Kidney (tissue), 13 donors: ENCODE measurements at regions not wholly inside any gene's neighbourhood (a gene's known extent, or its start where the extent isn't known, plus 50 kb on each side); places are given as distances from the start of the nearest gene placed in this dataset.

ENCODE experiments used
- DNase-seq, 5 donors: peaks; one replicate each; pipeline ENCODE4 v3.0.0-alpha.2; 2013 to 2020
- FAIRE-seq: peaks from 2 replicates; lab custom pipeline; 2012; peaks lifted over from hg19 to GRCh38; lab: Jason Lieb, UNC
- H3K27ac ChIP-seq, 2 donors: one replicate each; pipeline ENCODE4 v1.7.0; 2013; ENCODE audit warnings: low read depth in 2 of 2, low read length in 2 of 2, inconsistent platforms in 1 of 2
- H3K27me3 ChIP-seq: one replicate; pipeline ENCODE4 v1.7.1; 2013; ENCODE audit warnings: low read length, inconsistent platforms; ENCODE audit not compliant: control insufficient read depth, insufficient read depth
- H3K36me3 ChIP-seq, 3 donors: one replicate each; pipeline versions ENCODE4 v1.7.0 to v1.7.1; 2013; ENCODE audit warnings: low read length in 3 of 3, control low read depth in 1 of 3, inconsistent platforms in 1 of 3; ENCODE audit not compliant: insufficient read depth in 3 of 3, control insufficient read depth in 2 of 3
- H3K4me1 ChIP-seq, 3 donors: one replicate each; pipeline versions ENCODE4 v1.7.0 to v1.7.1; 2013; ENCODE audit warnings: low read length in 3 of 3, inconsistent platforms in 1 of 3, low read depth in 1 of 3; ENCODE audit not compliant: control insufficient read depth in 2 of 3, insufficient read depth in 2 of 3
- H3K4me3 ChIP-seq, 3 donors: one replicate each; pipeline versions ENCODE4 v1.7.0 to v1.8.1; 2013; ENCODE audit warnings: low read length in 3 of 3, control low read depth in 1 of 3, inconsistent platforms in 1 of 3
- H3K9ac ChIP-seq, 3 donors: one replicate each; pipeline versions ENCODE4 v1.7.0 to v1.7.1; 2013; ENCODE audit warnings: low read length in 3 of 3, control low read depth in 1 of 3, inconsistent platforms in 1 of 3
- H3K9me3 ChIP-seq, 3 donors: one replicate each; pipeline versions ENCODE4 v1.7.0 to v1.7.1; 2013; ENCODE audit warnings: low read length in 3 of 3, control low read depth in 1 of 3, inconsistent platforms in 1 of 3; ENCODE audit not compliant: control insufficient read depth in 2 of 3, insufficient read depth in 1 of 3
- CTCF ChIP-seq: IDR thresholded peaks from 3 replicates; pipeline ENCODE4 v1.5.1; 2012; ENCODE audit warnings: mild to moderate bottlenecking, moderate library complexity, borderline replicate concordance; ENCODE audit not compliant: insufficient read depth; ENCODE audit errors: extremely low read depth
- intact Hi-C: fragments of 100-400 bp; cut with DNase I; formaldehyde crosslinking; loops from one replicate; pipeline ENCODE4 v1.11.1; 2022
- donor health status: control.
- donor health status: control.
- donor health status: control.
- donor health status: control.
- donor health status: control.
- donor health status: DM: yes; HTN: yes; CAD: no.
- donor health status: Normal renal cell carcinoma (clear cell type).

DNA sequence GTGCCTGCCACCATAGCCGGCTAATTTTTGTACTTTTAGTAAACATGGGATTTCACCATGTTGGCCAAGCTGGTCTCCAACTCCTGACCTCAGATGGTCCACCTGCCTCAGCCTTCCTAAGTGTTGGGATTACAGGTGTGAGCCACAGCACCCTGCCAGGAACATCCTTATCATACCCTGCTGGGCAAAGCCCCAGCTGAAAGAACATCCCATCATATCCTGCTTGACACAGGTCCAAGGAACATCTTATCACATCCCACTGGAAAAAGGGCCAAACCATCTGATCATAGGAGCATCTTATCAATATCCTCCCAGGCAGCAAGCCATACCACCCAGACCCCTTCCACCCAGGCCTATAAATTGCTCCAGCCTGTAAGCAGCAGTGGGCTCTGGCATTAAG, 1109.2 kb upstream of the CDH8 start:
- Histone ChIP-seq H3K9ac (no peak overlapping the region), H3K27me3 (no peaks in the 10 kb centered on the region), H3K36me3 (no peaks in the 10 kb centered on the region), H3K4me3 (no peak overlapping the region), H3K4me1 (no peaks in the 10 kb centered on the region), H3K27ac (no peak overlapping the region), H3K9me3 (no peaks in the 10 kb centered on the region)
- FAIRE-seq (no peak), DNase-seq (no peak)
- intact Hi-C loops = no loop called here
- TF ChIP-seq CTCF = no peak

- Histone ChIP-seq H3K9ac (no peak overlapping the region), H3K27me3 (no peaks in the 10 kb centered on the region), H3K4me3 (no peak overlapping the region), H3K4me1 (no peaks in the 10 kb centered on the region), H3K27ac (no peak overlapping the region), H3K9me3 (no peaks in the 10 kb centered on the region), H3K36me3 (no peaks in the 10 kb centered on the region)
- DNase-seq (no peak), FAIRE-seq (no peak)
- intact Hi-C loops = no loop called here
- no peak for TF ChIP-seq CTCF
Measured at GRCh38 chr16:63135069-63135468, 1098.8 kb upstream of the CDH8 start.

GRCh38 chr16:63131503-63131902, 1095.3 kb upstream of the CDH8 start:
- Histone ChIP-seq H3K27ac (no peak overlapping the region), H3K36me3 (no peaks in the 10 kb centered on the region), H3K9ac (no peak overlapping the region), H3K4me1 (no peaks in the 10 kb centered on the region), H3K4me3 (no peak overlapping the region), H3K9me3 (no peaks in the 10 kb centered on the region), H3K27me3 (no peaks in the 10 kb centered on the region)
- TF ChIP-seq CTCF = no peak
- FAIRE-seq (no peak), DNase-seq (no peak)
- intact Hi-C loops = no loop called here

DNA sequence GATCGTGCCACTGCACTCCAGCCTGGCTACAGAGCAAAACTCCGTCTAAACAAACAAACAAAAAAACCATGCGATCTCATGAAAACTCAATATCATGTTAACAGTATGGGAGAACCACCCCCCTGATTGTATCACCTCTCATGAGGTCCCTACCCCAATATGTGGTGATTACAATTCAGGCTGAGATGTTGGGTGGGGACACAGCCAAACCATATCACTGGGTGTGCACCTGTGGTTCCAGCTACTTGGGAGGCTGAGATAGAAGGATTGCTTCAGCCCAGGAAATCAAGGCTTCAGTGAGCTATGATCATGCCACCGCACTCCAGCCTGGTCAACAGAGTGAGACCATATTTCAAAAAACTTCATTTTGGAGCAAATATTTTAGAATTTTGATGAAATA, 1094.7 kb upstream of the CDH8 start:
- Histone ChIP-seq H3K4me1 (no peaks in the 10 kb centered on the region), H3K27ac (no peak overlapping the region), H3K9me3 (no peaks in the 10 kb centered on the region), H3K27me3 (no peaks in the 10 kb centered on the region), H3K4me3 (no peak overlapping the region), H3K9ac (no peak overlapping the region), H3K36me3 (no peaks in the 10 kb centered on the region)
- no peak for TF ChIP-seq CTCF
- DNase-seq (no peak), FAIRE-seq (no peak)
- intact Hi-C loops = no loop called here
